ENCODE measurements at regions not wholly inside any gene's neighbourhood (a gene's known extent, or its start where the extent isn't known, plus 50 kb on each side); places are given as distances from the start of the nearest gene placed in this dataset.

DNA sequence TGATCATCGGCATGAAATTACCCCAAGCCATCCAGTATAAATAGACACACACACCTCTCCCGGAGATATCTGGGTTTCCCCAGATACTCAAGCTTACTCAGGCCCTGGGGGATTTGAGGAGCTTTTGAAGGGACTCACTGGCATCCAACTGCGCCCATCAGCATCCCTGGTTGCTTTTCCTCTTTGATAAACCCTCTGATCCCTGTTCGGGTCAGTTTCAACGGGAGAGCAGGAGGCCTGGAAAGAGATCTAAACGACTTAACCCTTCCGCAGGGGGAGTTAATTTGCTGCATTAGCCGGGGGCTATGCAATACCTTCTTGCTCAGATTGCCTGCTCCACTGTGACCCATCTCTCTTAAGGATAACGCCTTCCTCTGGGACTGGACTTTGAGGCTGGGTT is 76.6 kb downstream of the MAF start:
- no peak for ATAC-seq
- Histone ChIP-seq H3K9me3 (no peaks in the 10 kb centered on the region), H3K27me3 (no peaks in the 10 kb centered on the region), H3K4me3 (no peak overlapping the region), H3K36me3 (no peaks in the 10 kb centered on the region), H3K4me1 (no peaks in the 10 kb centered on the region), H3K27ac (no peak overlapping the region)
- TF ChIP-seq, protein P1, sequence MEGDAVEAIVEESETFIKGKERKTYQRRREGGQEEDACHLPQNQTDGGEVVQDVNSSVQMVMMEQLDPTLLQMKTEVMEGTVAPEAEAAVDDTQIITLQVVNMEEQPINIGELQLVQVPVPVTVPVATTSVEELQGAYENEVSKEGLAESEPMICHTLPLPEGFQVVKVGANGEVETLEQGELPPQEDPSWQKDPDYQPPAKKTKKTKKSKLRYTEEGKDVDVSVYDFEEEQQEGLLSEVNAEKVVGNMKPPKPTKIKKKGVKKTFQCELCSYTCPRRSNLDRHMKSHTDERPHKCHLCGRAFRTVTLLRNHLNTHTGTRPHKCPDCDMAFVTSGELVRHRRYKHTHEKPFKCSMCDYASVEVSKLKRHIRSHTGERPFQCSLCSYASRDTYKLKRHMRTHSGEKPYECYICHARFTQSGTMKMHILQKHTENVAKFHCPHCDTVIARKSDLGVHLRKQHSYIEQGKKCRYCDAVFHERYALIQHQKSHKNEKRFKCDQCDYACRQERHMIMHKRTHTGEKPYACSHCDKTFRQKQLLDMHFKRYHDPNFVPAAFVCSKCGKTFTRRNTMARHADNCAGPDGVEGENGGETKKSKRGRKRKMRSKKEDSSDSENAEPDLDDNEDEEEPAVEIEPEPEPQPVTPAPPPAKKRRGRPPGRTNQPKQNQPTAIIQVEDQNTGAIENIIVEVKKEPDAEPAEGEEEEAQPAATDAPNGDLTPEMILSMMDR (IDR thresholded peaks at IDR 0.05) = no peak
- no peak for DNase-seq
- intact Hi-C loops (cut with DNase I) = no loop called here

DNA sequence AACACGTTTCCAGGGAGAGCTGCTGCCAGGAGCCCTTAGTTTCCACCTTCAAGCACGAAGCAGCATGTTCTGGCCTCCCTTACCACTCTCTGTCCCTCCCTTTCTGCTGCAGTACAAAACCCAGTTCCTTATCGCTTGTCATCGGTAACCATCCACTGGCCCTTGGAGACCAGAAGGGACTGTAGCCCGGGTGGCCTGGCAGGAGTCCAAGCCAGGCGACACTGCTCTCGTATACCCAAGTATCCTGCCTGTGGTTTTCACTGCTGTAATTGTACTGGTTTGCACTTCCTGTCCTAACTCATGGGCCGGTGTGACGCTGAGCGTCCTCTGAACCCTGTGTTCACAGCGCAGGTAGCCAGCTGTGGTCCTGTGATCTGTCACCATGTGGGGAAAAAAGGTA is 81.1 kb downstream of the MAF start:
- H3K36me3 ChIP-seq = no peaks in the 10 kb centered on the region
- no peaks in the 10 kb centered on the region for H3K27me3 ChIP-seq
- H3K27ac ChIP-seq = no peak overlapping the region
- intact Hi-C loops (cut with DNase I) = no loop called here
- H3K4me1 ChIP-seq = no peaks in the 10 kb centered on the region
- TF ChIP-seq, protein P1 (IDR thresholded peaks at IDR 0.05) = no peak
- DNase-seq = peak; percentile 68
- H3K4me3 ChIP-seq = no peak overlapping the region
- no peaks in the 10 kb centered on the region for H3K9me3 ChIP-seq
- peak; percentile 81 for ATAC-seq

DNA sequence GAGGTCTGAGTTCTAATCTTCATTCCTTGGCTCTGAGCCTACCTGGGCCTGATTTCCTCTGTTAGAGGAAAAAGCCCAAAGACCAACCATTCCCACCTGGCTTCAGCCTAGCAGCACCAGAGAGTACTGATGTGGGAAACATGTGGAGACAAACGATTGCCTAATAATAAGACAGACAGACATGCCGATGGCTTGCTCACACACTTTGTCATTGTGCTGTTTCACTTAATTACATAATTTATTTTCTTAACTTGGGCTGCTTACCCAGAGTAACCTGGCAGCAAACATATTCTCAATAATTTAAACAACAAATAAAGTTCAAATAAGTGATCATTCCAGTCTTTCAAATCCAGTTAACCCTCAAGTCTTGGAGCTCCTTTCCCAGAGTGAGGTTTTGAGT is 83.4 kb downstream of the MAF start:
- H3K27ac ChIP-seq = no peak overlapping the region
- no peaks in the 10 kb centered on the region for H3K36me3 ChIP-seq
- no peak for ATAC-seq
- no peaks in the 10 kb centered on the region for H3K4me1 ChIP-seq
- no peaks in the 10 kb centered on the region for H3K9me3 ChIP-seq
- no peaks in the 10 kb centered on the region for H3K27me3 ChIP-seq
- no peak overlapping the region for H3K4me3 ChIP-seq
- TF ChIP-seq, protein P1 (IDR thresholded peaks at IDR 0.05) = no peak
- intact Hi-C loops (cut with DNase I) = no loop called here
- DNase-seq = no peak

DNA sequence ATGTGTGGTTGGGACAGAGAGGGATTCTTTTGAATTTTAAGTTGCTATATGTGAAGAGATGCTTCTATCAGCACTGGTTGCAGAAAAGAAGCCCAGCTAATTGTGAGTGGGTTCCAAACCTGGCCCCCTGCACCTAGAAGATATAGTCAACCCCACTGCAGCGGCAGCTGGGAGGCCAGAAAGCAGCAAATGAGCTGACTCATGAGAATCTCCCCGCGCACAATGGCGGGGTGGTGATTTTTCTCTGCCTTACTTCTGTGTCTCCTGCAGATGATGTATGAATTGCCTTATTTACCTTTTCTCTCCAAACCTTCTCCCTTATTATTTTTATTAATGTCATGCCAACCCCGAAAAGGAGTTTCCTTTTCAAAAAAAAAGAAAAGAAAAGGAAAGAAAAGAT is 89.7 kb downstream of the MAF start:
- no peak for ATAC-seq
- Histone ChIP-seq H3K27me3 (no peaks in the 10 kb centered on the region), H3K9me3 (no peaks in the 10 kb centered on the region), H3K4me1 (peaks cover 12% of the 10 kb centered on the region), H3K27ac (no peak overlapping the region), H3K4me3 (no peak overlapping the region), H3K36me3 (no peaks in the 10 kb centered on the region)
- TF ChIP-seq, protein P1 (IDR thresholded peaks at IDR 0.05) = no peak
- intact Hi-C loops (cut with DNase I) = no loop called here
- no peak for DNase-seq

DNA sequence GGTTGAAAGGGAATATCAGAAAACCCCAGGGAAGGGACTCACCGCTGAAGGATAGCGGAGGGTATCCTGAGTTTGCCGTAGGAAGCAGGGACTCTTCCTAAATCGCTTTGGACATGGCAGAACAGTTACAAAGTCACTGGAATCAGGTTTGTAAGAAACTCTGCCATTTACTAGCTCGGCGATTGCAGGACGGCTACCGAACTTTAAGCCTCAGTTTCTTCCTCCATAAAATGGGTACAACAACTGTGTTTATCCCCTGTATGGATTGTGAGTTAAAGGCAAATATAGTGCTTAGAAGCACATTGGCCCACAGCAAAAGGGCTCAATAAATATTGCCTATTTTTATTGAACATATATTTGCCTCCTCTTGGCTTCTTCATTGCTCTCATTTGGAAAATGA is 90.6 kb downstream of the MAF start:
- TF ChIP-seq, protein P1 (IDR thresholded peaks at IDR 0.05) = no peak
- peaks cover 12% of the 10 kb centered on the region for H3K4me1 ChIP-seq
- no peaks in the 10 kb centered on the region for H3K27me3 ChIP-seq
- DNase-seq (no peak), ATAC-seq (no peak)
- intact Hi-C loops (cut with DNase I) = no loop called here
- no peaks in the 10 kb centered on the region for H3K36me3 ChIP-seq
- no peak overlapping the region for H3K4me3 ChIP-seq
- H3K27ac ChIP-seq = no peak overlapping the region
- H3K9me3 ChIP-seq = no peaks in the 10 kb centered on the region

DNA sequence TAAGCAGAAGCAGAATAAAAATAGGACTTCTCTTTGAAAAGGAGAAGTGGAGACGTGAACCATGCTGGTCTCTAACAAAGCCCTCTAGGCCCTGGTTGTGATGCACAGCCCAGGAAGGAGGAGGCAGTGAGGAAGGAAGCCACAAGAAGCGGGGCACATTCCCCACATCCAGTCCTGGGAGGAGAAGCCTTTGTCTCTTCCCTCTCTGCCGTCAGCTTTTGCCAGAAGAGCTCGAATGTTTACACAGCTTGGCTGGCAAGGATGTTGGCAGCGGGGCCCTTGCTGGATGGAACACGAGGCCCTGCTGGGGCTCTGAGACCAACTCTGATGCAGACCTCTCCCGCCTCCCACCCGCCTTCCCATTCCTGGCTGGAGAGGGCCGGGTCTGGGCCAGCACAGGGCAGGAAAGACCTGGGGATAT is 91.3 kb downstream of the MAF start:
- peaks cover 12% of the 10 kb centered on the region for H3K4me1 ChIP-seq
- H3K27ac ChIP-seq = no peak overlapping the region
- DNase-seq = no peak
- no peaks in the 10 kb centered on the region for H3K9me3 ChIP-seq
- no peak overlapping the region for H3K4me3 ChIP-seq
- H3K36me3 ChIP-seq = no peaks in the 10 kb centered on the region
- no peaks in the 10 kb centered on the region for H3K27me3 ChIP-seq
- intact Hi-C loops (cut with DNase I) = no loop called here
- peak; percentile 69 for ATAC-seq
- TF ChIP-seq, protein P1 (IDR thresholded peaks at IDR 0.05) = no peak
